ENCODE measurements at regions not wholly inside any gene's neighbourhood (a gene's known extent, or its start where the extent isn't known, plus 50 kb on each side); places are given as distances from the start of the nearest gene placed in this dataset.

DNA sequence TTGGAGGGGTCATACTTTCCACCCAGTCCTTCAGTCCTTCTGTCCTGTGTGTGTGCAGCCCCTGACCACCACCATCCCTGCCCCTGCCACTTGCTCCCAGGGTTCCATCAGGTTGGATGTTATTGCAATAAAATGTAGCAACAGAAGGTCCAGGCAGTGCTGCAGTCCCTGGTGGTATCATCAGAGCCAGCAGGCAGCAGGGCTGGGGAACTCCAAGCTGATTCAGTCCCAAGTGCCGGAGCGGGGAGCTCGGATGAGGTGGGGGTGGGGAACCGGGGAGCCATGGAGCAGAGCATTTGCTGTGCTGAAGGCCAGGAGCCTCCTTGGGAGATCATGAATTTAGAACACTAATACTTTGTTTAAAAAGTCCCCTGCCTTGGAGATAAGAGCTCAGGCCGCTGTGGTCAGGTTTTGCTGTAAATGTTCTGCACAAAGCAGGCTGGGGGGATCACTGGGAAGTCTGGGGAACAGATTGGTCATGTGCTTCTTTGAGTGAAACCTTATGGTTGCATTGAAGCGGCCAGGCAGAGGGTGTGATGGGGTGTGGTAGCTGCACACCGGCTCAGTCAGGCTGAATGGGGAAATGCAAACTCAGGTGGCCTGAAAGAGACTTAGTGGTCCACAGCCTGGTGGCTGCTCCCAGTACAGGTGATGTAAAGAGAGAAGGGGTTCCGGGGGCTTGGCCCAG lies 225.9 kb downstream of the SEC14L1 start:
- no peaks in the 10 kb centered on the region for H3K79me2 ChIP-seq (ENCODE audit: control insufficient read depth, insufficient read depth, low read length)
- peaks cover 10% of the 10 kb centered on the region for H3K4me1 ChIP-seq (ENCODE audit: control insufficient read depth, low read depth, low read length)
- no peak overlapping the region for H4K5ac ChIP-seq (ENCODE audit: low read length)
- peaks cover 4% of the 10 kb centered on the region for H3K79me1 ChIP-seq (ENCODE audit: low read length)
- peak overlapping the region; percentile 10 for H3K9ac ChIP-seq (ENCODE audit: low read length)
- no peak overlapping the region for H3K4ac ChIP-seq (ENCODE audit: low read depth, low read length)
- no peak overlapping the region for H2BK120ac ChIP-seq (ENCODE audit: low read depth, low read length)
- H2BK15ac ChIP-seq (replicated peaks; ENCODE audit: low read depth), result no peak overlapping the region
- H3K23ac ChIP-seq (ENCODE audit: low read length), result peak overlapping the region; percentile 48
- no peak overlapping the region for H2BK5ac ChIP-seq (ENCODE audit: low read length)
- H3K4me2 ChIP-seq (ENCODE audit: low read length), result no peak overlapping the region
- H3K18ac ChIP-seq (ENCODE audit: low read length), result no peak overlapping the region
- no peak overlapping the region for H3K4me3 ChIP-seq (ENCODE audit: low read length)
- no peak overlapping the region for H2AK5ac ChIP-seq (ENCODE audit: low read length)
- no peak for DNase-seq
- H3K56ac ChIP-seq (ENCODE audit: low read length), result no peak overlapping the region
- no peak overlapping the region for H4K8ac ChIP-seq (ENCODE audit: low read depth, low read length)
- H3K36me3 ChIP-seq (ENCODE audit: control insufficient read depth, insufficient read depth, low read length), result no peaks in the 10 kb centered on the region
- no peak overlapping the region for H3K27ac ChIP-seq (ENCODE audit: low read depth, low read length)
- no CpG with 5 or more reads among the region's 8 CpGs for WGBS (ENCODE audit: extremely low coverage, insufficient coverage, low lambda C conversion rate)
- H3K27me3 ChIP-seq (ENCODE audit: insufficient read depth, low read length, poor library complexity), result no peaks in the 10 kb centered on the region

DNA sequence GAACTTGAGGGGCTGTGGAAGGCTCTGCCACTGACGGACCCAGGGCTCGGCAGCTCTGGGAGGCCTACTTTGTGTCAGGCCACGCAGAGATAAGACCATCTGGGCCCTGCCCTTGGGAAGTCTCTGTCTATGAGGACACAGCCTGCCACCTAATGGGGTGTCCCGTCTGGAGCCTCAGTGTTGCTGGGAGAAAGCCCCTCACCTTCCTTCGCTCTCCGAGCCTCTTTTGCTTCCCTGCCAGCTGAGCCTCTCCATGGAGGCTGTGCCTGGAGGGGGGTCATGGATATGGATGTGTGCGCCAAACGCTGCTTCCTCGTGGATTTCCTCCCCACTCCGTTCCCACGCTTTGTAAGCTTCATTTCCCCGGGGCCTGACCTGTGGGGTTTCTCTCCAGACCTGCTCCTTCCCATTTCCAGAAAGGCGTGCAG lies 228.8 kb downstream of the SEC14L1 start:
- Histone ChIP-seq H3K56ac (ENCODE audit: low read length) (peak overlapping the region; percentile 43), H3K4ac (ENCODE audit: low read depth, low read length) (no peak overlapping the region), H3K79me2 (ENCODE audit: control insufficient read depth, insufficient read depth, low read length) (peaks cover 11% of the 10 kb centered on the region), H3K27me3 (ENCODE audit: insufficient read depth, low read length, poor library complexity) (no peaks in the 10 kb centered on the region), H3K4me1 (ENCODE audit: control insufficient read depth, low read depth, low read length) (peaks cover 15% of the 10 kb centered on the region), H2BK15ac (replicated peaks; ENCODE audit: low read depth) (no peak overlapping the region), H3K36me3 (ENCODE audit: control insufficient read depth, insufficient read depth, low read length) (no peaks in the 10 kb centered on the region), H4K5ac (ENCODE audit: low read length) (no peak overlapping the region), H3K4me3 (ENCODE audit: low read length) (no peak overlapping the region), H3K18ac (ENCODE audit: low read length) (no peak overlapping the region), H2BK120ac (ENCODE audit: low read depth, low read length) (no peak overlapping the region), H2AK5ac (ENCODE audit: low read length) (no peak overlapping the region), H3K27ac (ENCODE audit: low read depth, low read length) (no peak overlapping the region), H3K23ac (ENCODE audit: low read length) (no peak overlapping the region), H3K79me1 (ENCODE audit: low read length) (peaks cover 9% of the 10 kb centered on the region), H2BK5ac (ENCODE audit: low read length) (no peak overlapping the region), H3K9ac (ENCODE audit: low read length) (no peak overlapping the region), H4K8ac (ENCODE audit: low read depth, low read length) (no peak overlapping the region), H3K4me2 (ENCODE audit: low read length) (no peak overlapping the region)
- DNase-seq, result no peak
- WGBS (ENCODE audit: extremely low coverage, insufficient coverage, low lambda C conversion rate), result no CpG with 5 or more reads among the region's 13 CpGs

DNA sequence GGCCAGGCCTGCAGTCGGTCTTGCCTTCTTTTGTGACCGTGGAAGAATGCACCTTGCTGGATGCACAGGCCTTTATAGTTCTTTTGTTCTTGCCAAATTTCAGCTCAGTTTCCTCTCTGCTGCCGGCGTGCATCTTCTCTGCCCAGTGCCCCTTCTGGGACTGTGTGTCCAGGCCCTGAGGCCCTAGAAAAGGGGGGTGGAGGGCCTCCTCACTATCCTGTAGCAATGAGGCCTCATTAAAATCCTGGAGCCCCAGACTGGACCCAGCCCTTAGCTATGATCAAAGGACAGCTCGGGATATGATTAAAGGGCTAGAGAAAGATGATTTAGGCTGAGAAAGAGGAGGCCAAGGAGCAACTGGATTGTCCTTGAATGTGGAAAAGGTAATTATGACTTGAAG lies 229.8 kb downstream of the SEC14L1 start:
- no peak overlapping the region for H2BK5ac ChIP-seq (ENCODE audit: low read length)
- H3K18ac ChIP-seq (ENCODE audit: low read length), result no peak overlapping the region
- no peak overlapping the region for H3K56ac ChIP-seq (ENCODE audit: low read length)
- H2BK15ac ChIP-seq (replicated peaks; ENCODE audit: low read depth), result no peak overlapping the region
- peaks cover 16% of the 10 kb centered on the region for H3K79me1 ChIP-seq (ENCODE audit: low read length)
- no peak overlapping the region for H3K4me2 ChIP-seq (ENCODE audit: low read length)
- H4K5ac ChIP-seq (ENCODE audit: low read length), result no peak overlapping the region
- H3K27ac ChIP-seq (ENCODE audit: low read depth, low read length), result no peak overlapping the region
- H3K4me1 ChIP-seq (ENCODE audit: control insufficient read depth, low read depth, low read length), result peaks cover 21% of the 10 kb centered on the region
- H4K8ac ChIP-seq (ENCODE audit: low read depth, low read length), result no peak overlapping the region
- WGBS (ENCODE audit: extremely low coverage, insufficient coverage, low lambda C conversion rate), result no CpG with 5 or more reads among the region's 5 CpGs
- H3K27me3 ChIP-seq (ENCODE audit: insufficient read depth, low read length, poor library complexity), result no peaks in the 10 kb centered on the region
- H3K36me3 ChIP-seq (ENCODE audit: control insufficient read depth, insufficient read depth, low read length), result no peaks in the 10 kb centered on the region
- no peak overlapping the region for H3K9ac ChIP-seq (ENCODE audit: low read length)
- H3K4ac ChIP-seq (ENCODE audit: low read depth, low read length), result no peak overlapping the region
- DNase-seq, result no peak
- no peak overlapping the region for H3K23ac ChIP-seq (ENCODE audit: low read length)
- H2BK120ac ChIP-seq (ENCODE audit: low read depth, low read length), result no peak overlapping the region
- peaks cover 21% of the 10 kb centered on the region for H3K79me2 ChIP-seq (ENCODE audit: control insufficient read depth, insufficient read depth, low read length)
- peak overlapping the region; percentile 27 for H2AK5ac ChIP-seq (ENCODE audit: low read length)
- H3K4me3 ChIP-seq (ENCODE audit: low read length), result no peak overlapping the region

DNA sequence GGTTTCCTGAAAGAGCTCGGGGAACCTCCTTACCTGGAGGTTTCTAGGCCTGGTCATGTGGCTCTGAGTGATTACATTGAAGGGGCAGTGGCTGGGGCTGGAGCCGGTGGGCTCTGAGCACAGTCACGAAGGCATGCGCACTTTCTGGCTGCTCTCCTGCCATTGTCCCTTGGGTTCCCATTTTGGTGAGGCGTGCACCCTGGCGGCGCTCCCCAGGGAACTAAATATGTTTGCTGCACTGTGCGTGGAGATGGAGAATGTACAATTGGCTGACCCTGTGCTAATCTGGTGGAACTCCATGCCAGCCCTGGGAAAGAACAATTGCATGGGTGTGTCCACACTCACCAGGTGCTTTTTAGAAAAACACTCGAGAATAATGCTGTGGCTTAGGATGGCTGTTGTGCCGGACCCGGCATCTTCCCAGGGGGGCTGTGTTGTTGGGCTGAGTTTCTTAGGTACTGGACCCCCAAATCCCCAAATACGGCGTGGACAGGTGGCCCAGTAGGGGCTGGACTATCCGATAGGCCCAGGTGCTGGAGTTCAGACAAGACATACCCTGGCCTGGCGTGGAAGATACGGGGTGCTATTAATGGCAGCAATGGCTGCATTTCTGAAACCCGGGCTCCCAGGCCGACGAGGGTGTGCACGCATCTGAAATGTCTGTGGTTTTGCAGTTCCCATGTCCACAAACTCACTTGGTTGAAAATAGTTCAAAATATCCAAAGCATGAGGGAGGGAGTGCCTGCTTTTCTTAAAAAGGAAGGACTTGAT lies 230.5 kb downstream of the SEC14L1 start:
- peaks cover 28% of the 10 kb centered on the region for H3K79me2 ChIP-seq (ENCODE audit: control insufficient read depth, insufficient read depth, low read length)
- peak overlapping the region; percentile 77 for H3K9ac ChIP-seq (ENCODE audit: low read length)
- no peak overlapping the region for H2BK15ac ChIP-seq (replicated peaks; ENCODE audit: low read depth)
- H3K4ac ChIP-seq (ENCODE audit: low read depth, low read length), result no peak overlapping the region
- no peak overlapping the region for H3K4me2 ChIP-seq (ENCODE audit: low read length)
- peak overlapping the region; percentile 93 for H3K56ac ChIP-seq (ENCODE audit: low read length)
- H3K18ac ChIP-seq (ENCODE audit: low read length), result peak overlapping the region; percentile 60
- no peak overlapping the region for H2AK5ac ChIP-seq (ENCODE audit: low read length)
- WGBS (ENCODE audit: extremely low coverage, insufficient coverage, low lambda C conversion rate), result no CpG with 5 or more reads among the region's 20 CpGs
- H3K23ac ChIP-seq (ENCODE audit: low read length), result no peak overlapping the region
- no peaks in the 10 kb centered on the region for H3K27me3 ChIP-seq (ENCODE audit: insufficient read depth, low read length, poor library complexity)
- no peak for DNase-seq
- no peak overlapping the region for H2BK5ac ChIP-seq (ENCODE audit: low read length)
- no peak overlapping the region for H4K5ac ChIP-seq (ENCODE audit: low read length)
- H3K4me3 ChIP-seq (ENCODE audit: low read length), result no peak overlapping the region
- H4K8ac ChIP-seq (ENCODE audit: low read depth, low read length), result no peak overlapping the region
- H2BK120ac ChIP-seq (ENCODE audit: low read depth, low read length), result no peak overlapping the region
- peaks cover 22% of the 10 kb centered on the region for H3K4me1 ChIP-seq (ENCODE audit: control insufficient read depth, low read depth, low read length)
- no peaks in the 10 kb centered on the region for H3K36me3 ChIP-seq (ENCODE audit: control insufficient read depth, insufficient read depth, low read length)
- peaks cover 18% of the 10 kb centered on the region for H3K79me1 ChIP-seq (ENCODE audit: low read length)
- H3K27ac ChIP-seq (ENCODE audit: low read depth, low read length), result peak overlapping the region; percentile 94

DNA sequence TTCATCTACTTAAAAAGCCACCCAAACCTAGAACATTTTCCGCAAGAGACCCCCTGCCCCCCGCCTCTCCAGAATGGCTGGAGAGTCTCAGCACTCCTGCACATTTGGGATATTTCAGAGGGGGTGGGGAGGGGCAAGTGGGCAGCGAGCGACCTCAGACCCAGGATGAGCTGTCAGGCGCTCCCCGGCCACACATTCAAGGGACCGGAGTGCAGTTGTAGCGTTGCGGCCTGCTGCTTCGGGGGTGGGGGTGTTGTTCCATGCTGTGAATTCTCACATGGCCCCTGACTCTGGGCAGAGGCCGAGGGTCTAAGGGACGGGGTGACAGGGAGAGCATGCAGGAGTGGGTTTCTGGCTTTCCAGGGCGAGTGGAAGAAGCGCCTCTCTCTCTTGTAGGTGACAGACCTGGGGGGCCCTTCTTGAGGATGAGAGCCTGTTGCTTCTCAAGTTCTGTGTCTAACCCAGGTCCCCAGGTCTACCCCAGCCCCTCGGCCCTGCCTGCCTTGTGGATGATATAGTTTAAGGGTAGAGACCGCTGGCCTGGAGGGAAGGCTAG lies 231.2 kb downstream of the SEC14L1 start:
- H3K18ac ChIP-seq (ENCODE audit: low read length), result peak overlapping the region; percentile 60
- no peak overlapping the region for H4K5ac ChIP-seq (ENCODE audit: low read length)
- peak overlapping the region; percentile 22 for H2BK120ac ChIP-seq (ENCODE audit: low read depth, low read length)
- peaks cover 20% of the 10 kb centered on the region for H3K4me1 ChIP-seq (ENCODE audit: control insufficient read depth, low read depth, low read length)
- peak overlapping the region; percentile 94 for H3K27ac ChIP-seq (ENCODE audit: low read depth, low read length)
- H3K27me3 ChIP-seq (ENCODE audit: insufficient read depth, low read length, poor library complexity), result no peaks in the 10 kb centered on the region
- peaks cover 24% of the 10 kb centered on the region for H3K79me1 ChIP-seq (ENCODE audit: low read length)
- no peak overlapping the region for H2BK15ac ChIP-seq (replicated peaks; ENCODE audit: low read depth)
- DNase-seq, result peak; percentile 58
- no CpG with 5 or more reads among the region's 16 CpGs for WGBS (ENCODE audit: extremely low coverage, insufficient coverage, low lambda C conversion rate)
- no peak overlapping the region for H3K23ac ChIP-seq (ENCODE audit: low read length)
- H2AK5ac ChIP-seq (ENCODE audit: low read length), result no peak overlapping the region
- H3K56ac ChIP-seq (ENCODE audit: low read length), result peak overlapping the region; percentile 93
- peaks cover 35% of the 10 kb centered on the region for H3K79me2 ChIP-seq (ENCODE audit: control insufficient read depth, insufficient read depth, low read length)
- H3K4me2 ChIP-seq (ENCODE audit: low read length), result peak overlapping the region; percentile 90
- peak overlapping the region; percentile 70 for H3K4ac ChIP-seq (ENCODE audit: low read depth, low read length)
- no peaks in the 10 kb centered on the region for H3K36me3 ChIP-seq (ENCODE audit: control insufficient read depth, insufficient read depth, low read length)
- H3K4me3 ChIP-seq (ENCODE audit: low read length), result no peak overlapping the region
- peak overlapping the region; percentile 81 for H2BK5ac ChIP-seq (ENCODE audit: low read length)
- peak overlapping the region; percentile 77 for H3K9ac ChIP-seq (ENCODE audit: low read length)
- no peak overlapping the region for H4K8ac ChIP-seq (ENCODE audit: low read depth, low read length)

Data from mesendoderm (in vitro differentiated cells).